GM23338 (cell line): ENCODE measurements at regions not wholly inside any gene's neighbourhood (a gene's known extent, or its start where the extent isn't known, plus 50 kb on each side); places are given as distances from the start of the nearest gene placed in this dataset.

ENCODE experiments used
- ATAC-seq: fragments of 200-7000 bp; cut with Tn5 transposase; 3 replicates; pipeline ENCODE4 v1.9.1; 2020
- DNase-seq: peaks from one replicate; pipeline ENCODE4 v3.0.0-alpha.2; 2015; ENCODE audit warnings: low spot score
- H2AFZ ChIP-seq: fragments of 200-600 bp; sonication (generic); 2 replicates; pipeline ENCODE4 v1.8.0; 2016; ENCODE audit warnings: antibody characterized with exemption, mild to moderate bottlenecking, moderate library complexity
- H3F3A ChIP-seq: fragments of 200-600 bp; sonication (generic); replicated peaks from 2 replicates; pipeline ENCODE4 v1.8.0; 2017; ENCODE audit warnings: antibody characterized with exemption, mixed run types, low read depth
- H3K27ac ChIP-seq: fragments of 200-600 bp; sonication (generic); 2 replicates; pipeline ENCODE4 v1.6.1; 2016; ENCODE audit warnings: low read depth
- H3K27me3 ChIP-seq: fragments of 200-600 bp; sonication (generic); 2 replicates; pipeline ENCODE4 v1.8.0; 2016; ENCODE audit warnings: mild to moderate bottlenecking, mixed run types, moderate library complexity; ENCODE audit not compliant: insufficient read depth
- H3K36me3 ChIP-seq: fragments of 200-600 bp; sonication (generic); 2 replicates; pipeline ENCODE4 v1.8.0; 2016; ENCODE audit warnings: mild to moderate bottlenecking; ENCODE audit not compliant: insufficient read depth
- H3K4me1 ChIP-seq: fragments of 200-600 bp; sonication (generic); 2 replicates; pipeline ENCODE4 v1.8.0; 2016; ENCODE audit warnings: mild to moderate bottlenecking, moderate library complexity; ENCODE audit not compliant: insufficient read depth
- H3K4me2 ChIP-seq: fragments of 200-600 bp; sonication (generic); 2 replicates; pipeline ENCODE4 v1.7.1; 2017; ENCODE audit warnings: mixed run types
- H3K4me3 ChIP-seq: fragments of 200-600 bp; sonication (generic); 2 replicates; pipeline ENCODE4 v1.6.1; 2016; ENCODE audit warnings: mixed run types
- H3K79me2 ChIP-seq: fragments of 200-600 bp; sonication (generic); replicated peaks from 2 replicates; pipeline ENCODE4 v1.8.0; 2017; ENCODE audit warnings: mild to moderate bottlenecking; ENCODE audit not compliant: insufficient read depth
- H3K9me2 ChIP-seq: fragments of 200-600 bp; sonication (generic); 2 replicates; pipeline ENCODE4 v1.8.0; 2017; ENCODE audit not compliant: insufficient read depth
- H4K20me1 ChIP-seq: fragments of 200-600 bp; sonication (generic); replicated peaks from 2 replicates; pipeline ENCODE4 v1.8.0; 2017; ENCODE audit warnings: mild to moderate bottlenecking; ENCODE audit not compliant: insufficient read depth
- H3K27ac Mint-ChIP-seq: 2 replicates; pipeline ENCODE4 v1.8.0; 2020; ENCODE audit warnings: inconsistent platforms, mild to moderate bottlenecking, moderate library complexity, mixed read lengths
- H3K27me3 Mint-ChIP-seq: 3 replicates; pipeline ENCODE4 v1.8.0; 2022; ENCODE audit warnings: low read depth, mild to moderate bottlenecking, moderate library complexity, mixed read lengths, inconsistent platforms; ENCODE audit not compliant: insufficient read depth, poor library complexity
- H3K36me3 Mint-ChIP-seq: 3 replicates; pipeline ENCODE4 v1.8.0; 2021; ENCODE audit warnings: low read depth, mild to moderate bottlenecking, inconsistent platforms, moderate library complexity, mixed read lengths
- H3K4me1 Mint-ChIP-seq: 3 replicates; pipeline ENCODE4 v1.8.0; 2020; ENCODE audit warnings: mild to moderate bottlenecking, inconsistent platforms, mixed read lengths
- H3K4me3 Mint-ChIP-seq: 3 replicates; pipeline ENCODE4 v1.8.0; 2021; ENCODE audit warnings: moderate library complexity, mild to moderate bottlenecking, inconsistent platforms, mixed read lengths
- H3K9me3 Mint-ChIP-seq: 3 replicates; pipeline ENCODE4 v1.8.0; 2020; ENCODE audit warnings: moderate library complexity, mild to moderate bottlenecking, inconsistent platforms, mixed read lengths
- CREB1 ChIP-seq: fragments of 250-450 bp; sonication (Bioruptor Pico); IDR thresholded peaks from 2 replicates; pipeline ENCODE4 v1.5.0; 2020; ENCODE audit warnings: low read depth, mild to moderate bottlenecking, moderate library complexity
- CTCF ChIP-seq, 2 experiments: fragments of 200-600 bp in 1 of 2; sonication (generic) in 1 of 2; conservative IDR thresholded peaks; 2 replicates each; pipeline versions ENCODE4 v1.5.1 to v1.6.1; 2016 to 2017; ENCODE audit warnings: antibody characterized with exemption in 2 of 2, low read depth in 2 of 2, mild to moderate bottlenecking in 2 of 2, moderate library complexity in 1 of 2
- ETS1 ChIP-seq: IDR thresholded peaks from 2 replicates; pipeline ENCODE4 v1.6.1; 2016; ENCODE audit warnings: antibody characterized with exemption
- EZH2phosphoT487 ChIP-seq: fragments of 200-600 bp; sonication (generic); IDR thresholded peaks from one replicate; pipeline ENCODE4 v1.8.1; 2018; ENCODE audit warnings: antibody characterized with exemption; ENCODE audit not compliant: unreplicated experiment
- JUNB ChIP-seq: IDR thresholded peaks from one replicate; pipeline ENCODE4 v1.6.1; 2016; ENCODE audit warnings: antibody characterized with exemption; ENCODE audit not compliant: unreplicated experiment
- POLR2AphosphoS5 ChIP-seq: IDR thresholded peaks from 2 replicates; pipeline ENCODE4 v1.6.1; 2016; ENCODE audit warnings: antibody characterized with exemption, low read depth
- REST ChIP-seq: IDR thresholded peaks from one replicate; pipeline ENCODE4 v1.6.1; 2018; ENCODE audit warnings: antibody characterized with exemption; ENCODE audit not compliant: unreplicated experiment
- STAT1 ChIP-seq: IDR thresholded peaks from one replicate; pipeline ENCODE4 v1.6.1; 2016; ENCODE audit warnings: antibody characterized with exemption; ENCODE audit not compliant: unreplicated experiment
- ZNF331 ChIP-seq: fragments of 250-450 bp; sonication (Bioruptor Pico); IDR thresholded peaks from 2 replicates; pipeline ENCODE4 v1.5.0; 2020; ENCODE audit warnings: low read depth, mild to moderate bottlenecking, moderate library complexity
- ZNF462 ChIP-seq: fragments of 250-450 bp; sonication (Bioruptor Pico); IDR thresholded peaks from 2 replicates; pipeline ENCODE4 v1.5.0; 2020; ENCODE audit warnings: mild to moderate bottlenecking, moderate library complexity

GRCh38 chr5:164500856-164501255 is 995.4 kb downstream of the MAT2B start (continued):
- TF ChIP-seq ZNF462 (CRISPR knock-in tag) (no peak), CREB1 (CRISPR knock-in tag) (no peak), STAT1 (no peak), POLR2AphosphoS5 (no peak), EZH2phosphoT487 (no peak), JUNB (no peak)

- no peak overlapping the region for H3K4me3 ChIP-seq
- peaks cover 32% of the 10 kb centered on the region for H3K4me1 Mint-ChIP-seq
- H3K36me3 ChIP-seq, result no peaks in the 10 kb centered on the region
- no peak overlapping the region for H3K27ac ChIP-seq
- H3K4me1 ChIP-seq, result peaks cover 30% of the 10 kb centered on the region
- ATAC-seq, result no peak
- H3F3A ChIP-seq, result no peaks in the 10 kb centered on the region
- no peak overlapping the region; the same call in 1 of the 2 replicates for H3K27ac Mint-ChIP-seq
- H3K36me3 Mint-ChIP-seq, result no peaks in the 10 kb centered on the region; the same call in 2 of the 3 replicates
- H3K9me3 Mint-ChIP-seq, result no peaks in the 10 kb centered on the region; the same call in 2 of the 3 replicates
- H3K9me2 ChIP-seq, result no peaks in the 10 kb centered on the region
- peaks cover 2% of the 10 kb centered on the region for H3K27me3 Mint-ChIP-seq
- H3K27me3 ChIP-seq, result no peaks in the 10 kb centered on the region
- H2AFZ ChIP-seq, result no peak overlapping the region
- no peak overlapping the region for H3K4me3 Mint-ChIP-seq
- no peak for DNase-seq
- H3K4me2 ChIP-seq, result no peak overlapping the region
- H3K79me2 ChIP-seq, result no peaks in the 10 kb centered on the region
- H4K20me1 ChIP-seq, result no peaks in the 10 kb centered on the region
- TF ChIP-seq ETS1 (no peak), ZNF331 (CRISPR knock-in tag) (no peak), CTCF (conservative IDR thresholded peaks at IDR 0.05; ENCODE audit: low read depth in 2 of 2) (no peak), REST (no peak)
Measured at GRCh38 chr5:164501344-164501743, 995.9 kb downstream of the MAT2B start.
